Nephron (organoid): ENCODE measurements at regions not wholly inside any gene's neighbourhood (a gene's known extent, or its start where the extent isn't known, plus 50 kb on each side); places are given as distances from the start of the nearest gene placed in this dataset.

Experiments
- H3K27ac Mint-ChIP-seq, 3 experiments: 2 replicates each; pipeline ENCODE4 v1.8.0; 2020; ENCODE audit warnings: mixed read lengths in 3 of 3, mild to moderate bottlenecking in 2 of 3, moderate library complexity in 1 of 3
- H3K27me3 Mint-ChIP-seq: 2 replicates; pipeline ENCODE4 v1.8.0; 2021; ENCODE audit warnings: low read depth, mild to moderate bottlenecking, moderate library complexity, mixed read lengths
- H3K36me3 Mint-ChIP-seq: 2 replicates; pipeline ENCODE4 v1.8.0; 2020; ENCODE audit warnings: low read depth, mixed read lengths
- H3K4me1 Mint-ChIP-seq: 2 replicates; pipeline ENCODE4 v1.8.0; 2020; ENCODE audit warnings: mixed read lengths
- H3K4me3 Mint-ChIP-seq, 3 experiments: 2 replicates each; pipeline ENCODE4 v1.8.0; 2020; ENCODE audit warnings: mild to moderate bottlenecking in 3 of 3, mixed read lengths in 3 of 3, moderate library complexity in 2 of 3
- H3K9me3 Mint-ChIP-seq: 2 replicates; pipeline ENCODE4 v1.8.0; 2020; ENCODE audit warnings: mixed read lengths
- CTCF ChIP-seq, 3 experiments: fragments of 200-600 bp; sonication (generic); IDR thresholded peaks; one replicate each; pipeline ENCODE4 v1.5.0; 2021; ENCODE audit warnings: antibody characterized with exemption in 3 of 3; ENCODE audit not compliant: unreplicated experiment in 3 of 3

- Mint-ChIP-seq H3K36me3 (no peaks in the 10 kb centered on the region), H3K4me3 (no peak overlapping the region), H3K9me3 (no peaks in the 10 kb centered on the region), H3K4me1 (peaks cover 41% of the 10 kb centered on the region), H3K27me3 (no peaks in the 10 kb centered on the region), H3K27ac (no peak overlapping the region)
- TF ChIP-seq CTCF (IDR thresholded peaks at IDR 0.05; ENCODE audit: unreplicated experiment in 3 of 3) = no peak
Measured at GRCh38 chr6:109295109-109295773, 87.0 kb downstream of the CD164 start.

- no peak overlapping the region for H3K27ac Mint-ChIP-seq
- peaks cover 23% of the 10 kb centered on the region for H3K4me1 Mint-ChIP-seq
- no peaks in the 10 kb centered on the region for H3K36me3 Mint-ChIP-seq
- TF ChIP-seq CTCF (IDR thresholded peaks at IDR 0.05; ENCODE audit: unreplicated experiment in 3 of 3) = no peak
- H3K9me3 Mint-ChIP-seq = no peaks in the 10 kb centered on the region
- no peaks in the 10 kb centered on the region for H3K27me3 Mint-ChIP-seq
- no peak overlapping the region for H3K4me3 Mint-ChIP-seq
Measured at GRCh38 chr6:109292983-109293586, 89.2 kb downstream of the CD164 start.

GRCh38 chr6:109292420-109292819, 89.8 kb downstream of the CD164 start:
- H3K4me3 Mint-ChIP-seq = no peak overlapping the region
- no peaks in the 10 kb centered on the region for H3K27me3 Mint-ChIP-seq
- no peak overlapping the region for H3K27ac Mint-ChIP-seq
- H3K36me3 Mint-ChIP-seq = no peaks in the 10 kb centered on the region
- H3K4me1 Mint-ChIP-seq = peaks cover 16% of the 10 kb centered on the region
- no peaks in the 10 kb centered on the region for H3K9me3 Mint-ChIP-seq
- TF ChIP-seq CTCF (IDR thresholded peaks at IDR 0.05; ENCODE audit: unreplicated experiment in 3 of 3) = no peak

GRCh38 chr6:109291902-109292301, 90.4 kb downstream of the CD164 start:
- Mint-ChIP-seq H3K27me3 (no peaks in the 10 kb centered on the region), H3K9me3 (no peaks in the 10 kb centered on the region), H3K4me1 (peaks cover 12% of the 10 kb centered on the region), H3K36me3 (no peaks in the 10 kb centered on the region), H3K4me3 (no peak overlapping the region), H3K27ac (no peak overlapping the region)
- no peak for TF ChIP-seq CTCF (IDR thresholded peaks at IDR 0.05; ENCODE audit: unreplicated experiment in 3 of 3)

GRCh38 chr6:109290143-109290931, 91.9 kb downstream of the CD164 start:
- H3K27me3 Mint-ChIP-seq = no peaks in the 10 kb centered on the region
- H3K27ac Mint-ChIP-seq = no peak overlapping the region
- H3K36me3 Mint-ChIP-seq = no peaks in the 10 kb centered on the region
- no peak for TF ChIP-seq CTCF (IDR thresholded peaks at IDR 0.05; ENCODE audit: unreplicated experiment in 3 of 3)
- no peak overlapping the region for H3K4me3 Mint-ChIP-seq
- H3K9me3 Mint-ChIP-seq = no peaks in the 10 kb centered on the region
- peaks cover 5% of the 10 kb centered on the region for H3K4me1 Mint-ChIP-seq
